RKO (cell line): ENCODE measurements at regions not wholly inside any gene's neighbourhood (a gene's known extent, or its start where the extent isn't known, plus 50 kb on each side); places are given as distances from the start of the nearest gene placed in this dataset.
A peak's percentile ranks its signal among the peaks of the same experiment; 100 is the strongest.
"Not testable (repeated sequence)": the region's sequence is repeated elsewhere in the genome, so short reads cannot be mapped to it uniquely, and the experiment has no call there.

ENCODE experiments used
- DNase-seq: peaks from one replicate; pipeline ENCODE4 v3.0.0-alpha.2; 2016; ENCODE audit warnings: low spot score

DNA sequence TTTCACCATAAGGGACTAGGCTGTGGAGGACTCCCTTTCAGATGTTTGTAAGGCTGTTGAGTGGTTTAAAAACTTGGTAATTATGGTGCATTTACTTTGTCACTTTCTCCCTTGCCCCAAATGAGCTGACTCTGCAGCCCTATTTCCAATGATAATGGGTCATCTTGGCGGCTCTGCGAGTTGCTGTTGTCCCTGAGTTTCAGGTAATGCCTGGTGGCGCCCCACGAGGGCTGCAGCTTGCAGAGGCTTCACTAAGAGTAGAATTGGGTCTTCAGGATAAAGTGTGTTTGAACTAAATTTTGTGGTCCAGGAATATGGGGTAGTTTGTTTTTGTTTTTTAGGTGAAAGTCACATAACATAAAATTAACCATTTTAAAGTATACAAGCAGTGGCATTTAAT, 450.1 kb upstream of the CFAP20DC start:
- no peak for DNase-seq

DNA sequence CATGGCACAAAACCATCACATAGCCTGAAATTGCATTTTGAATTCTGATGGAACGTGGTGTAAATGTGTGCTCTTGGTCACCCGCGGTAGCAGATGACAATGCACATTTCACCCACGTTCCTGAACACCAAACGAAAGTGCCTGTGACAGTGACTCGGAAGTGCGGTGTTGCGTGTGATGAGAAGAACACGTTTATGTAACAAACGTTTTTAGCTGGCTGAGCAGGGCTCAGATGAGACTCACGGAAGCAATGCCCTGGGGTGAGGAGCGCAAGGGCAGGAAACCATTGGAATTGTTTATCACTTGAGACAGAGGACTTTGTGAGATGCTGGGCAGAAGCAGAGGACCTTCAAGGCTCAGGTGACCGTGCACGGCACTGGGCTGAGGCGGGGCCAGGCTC, 449.2 kb upstream of the CFAP20DC start:
- DNase-seq: no peak

DNA sequence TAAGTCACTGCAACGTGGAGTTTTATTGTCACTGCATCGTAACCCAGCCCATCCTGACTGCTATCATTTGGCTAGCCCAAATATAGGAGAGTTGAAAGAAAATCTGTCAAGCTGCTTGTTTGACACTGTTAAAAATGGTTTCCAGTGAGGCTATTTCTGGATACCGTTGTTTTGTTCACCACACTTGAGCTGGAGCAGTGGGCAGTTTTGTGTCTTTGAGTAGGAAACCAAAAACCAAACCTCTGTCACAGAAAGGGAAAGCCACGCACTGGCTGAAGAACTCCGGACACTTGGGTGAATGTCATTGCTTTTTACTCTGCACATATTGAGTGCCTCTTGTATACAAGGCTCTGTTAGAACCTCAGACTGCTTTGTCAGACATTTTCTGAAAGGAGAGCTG, 446.4 kb upstream of the CFAP20DC start:
- no peak for DNase-seq

DNA sequence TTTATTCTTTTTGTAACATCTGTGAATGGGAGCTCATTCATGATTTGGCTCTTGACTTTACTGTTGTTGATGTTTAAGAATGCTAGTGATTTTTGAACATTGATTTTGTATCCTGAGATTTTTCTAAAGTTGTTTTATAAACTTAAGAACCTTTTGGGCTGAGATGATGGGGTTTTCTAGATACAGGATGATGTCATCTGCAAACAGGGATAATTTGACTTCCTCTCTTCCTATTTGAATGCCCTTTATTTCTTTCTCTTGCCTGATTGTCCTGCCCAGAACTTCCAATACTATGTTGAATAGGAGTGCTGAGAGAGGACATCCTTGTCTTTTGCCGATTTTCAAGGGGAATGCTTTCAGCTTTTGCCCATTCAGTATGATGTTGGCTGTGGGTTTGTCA, 445.1 kb upstream of the CFAP20DC start:
- not testable (repeated sequence) for DNase-seq

DNA sequence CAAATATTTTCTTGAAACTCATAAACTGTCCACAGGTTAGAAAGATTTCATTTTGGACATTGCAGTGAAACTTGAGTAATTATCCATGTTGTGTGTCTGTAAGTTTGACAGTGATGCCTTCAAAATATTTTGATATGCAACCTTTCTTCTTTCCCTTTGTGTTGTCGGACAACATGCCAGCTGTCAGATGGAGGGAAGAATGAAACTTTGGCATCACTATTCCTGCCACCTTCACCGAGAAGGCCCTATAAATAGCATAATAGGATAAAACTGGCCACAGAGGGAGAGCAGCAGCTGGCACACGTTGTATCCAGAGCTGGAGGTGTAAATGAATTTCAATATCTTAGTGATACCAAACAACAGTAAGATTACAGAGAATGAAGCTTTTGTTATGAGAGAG, 436.7 kb upstream of the CFAP20DC start:
- no peak for DNase-seq

DNA sequence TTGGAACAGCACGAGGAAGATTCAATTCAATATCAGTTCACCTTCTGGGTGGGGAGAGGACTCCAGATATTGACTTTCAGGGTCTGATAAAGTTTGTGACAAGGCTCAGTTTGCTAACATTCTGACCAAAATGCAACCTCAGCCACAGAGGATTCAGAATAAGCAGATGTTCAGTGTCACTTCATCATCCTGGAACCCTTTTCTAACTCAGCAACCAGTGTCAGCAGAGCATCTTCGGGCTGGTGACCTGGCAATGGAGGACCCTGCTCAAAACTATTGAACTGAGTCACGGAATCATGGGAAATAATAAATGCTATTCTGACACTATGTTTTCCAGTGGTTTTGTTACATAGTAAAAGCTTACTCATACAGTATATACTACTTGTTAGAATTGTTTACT, 433.4 kb upstream of the CFAP20DC start:
- DNase-seq: no peak

DNA sequence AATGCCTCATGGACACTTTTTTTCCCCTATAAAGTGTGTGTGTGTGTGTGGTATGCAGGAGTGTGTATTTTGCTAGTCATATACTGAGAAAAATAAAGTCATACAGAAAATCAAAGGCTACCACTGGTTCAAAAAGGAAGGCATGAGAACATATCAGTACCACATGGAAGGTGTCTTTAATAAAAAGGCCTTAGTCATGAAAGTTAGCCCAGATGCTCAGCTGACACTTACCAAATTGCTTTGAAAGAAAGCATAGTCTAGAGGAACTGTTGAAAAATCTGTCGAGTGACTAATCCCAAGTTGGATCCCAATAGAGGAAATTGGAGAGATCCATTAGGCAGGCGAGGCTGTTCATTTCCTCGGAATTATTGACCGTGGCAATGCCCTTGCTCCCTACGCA, 432.9 kb upstream of the CFAP20DC start:
- no peak for DNase-seq

DNA sequence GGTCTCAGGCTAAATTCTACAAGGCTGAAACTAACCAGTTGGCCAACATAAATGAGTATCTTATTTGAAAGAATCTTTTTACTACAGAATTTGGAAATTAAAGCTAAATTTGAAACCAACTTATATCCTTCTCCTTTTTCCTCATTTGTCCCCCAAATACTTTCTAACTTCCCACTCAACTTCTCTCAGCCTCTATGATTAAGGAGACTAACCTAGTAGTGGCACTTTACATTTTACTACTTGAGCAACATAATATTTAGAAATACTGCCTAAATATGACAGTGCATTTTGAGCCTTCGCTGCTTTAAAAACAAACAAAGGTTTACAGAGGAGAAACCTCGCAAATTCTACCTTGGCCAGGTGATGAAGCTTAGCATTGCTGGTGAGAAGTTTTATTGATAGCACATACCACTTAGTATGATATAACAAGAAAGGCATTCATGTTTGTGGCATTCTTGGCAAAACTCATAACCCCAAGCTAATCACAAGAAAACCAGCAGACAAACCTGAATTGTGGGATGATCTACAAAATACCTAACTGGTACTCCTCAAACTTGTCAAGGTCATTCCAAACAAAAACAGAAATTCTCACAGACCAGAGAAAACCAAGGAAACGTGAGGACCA, 432.1 kb upstream of the CFAP20DC start:
- DNase-seq: no peak

DNA sequence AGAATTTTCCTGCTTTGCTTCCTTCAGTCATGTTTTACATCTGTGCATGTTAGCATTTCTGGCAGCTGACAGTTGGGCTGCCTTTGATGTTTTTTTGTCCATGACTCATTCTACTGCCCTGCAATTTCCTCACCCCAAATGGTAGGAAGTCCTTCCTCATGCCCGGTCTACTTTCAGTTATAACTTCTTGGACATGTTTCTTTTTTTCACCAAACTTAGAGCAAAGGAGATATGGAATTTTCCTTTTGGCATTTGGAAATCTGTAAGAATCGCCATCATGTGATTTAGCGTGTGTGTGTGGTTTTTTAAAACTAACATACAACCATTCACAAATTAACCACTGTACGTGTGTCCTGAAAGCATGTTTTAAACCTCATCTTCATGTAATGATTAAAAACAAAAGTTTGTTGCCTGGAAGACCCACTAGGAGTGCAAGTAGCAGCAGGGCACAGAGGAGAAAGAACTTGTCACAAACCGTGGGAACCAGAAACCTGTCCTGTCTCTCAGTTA, 430.7 kb upstream of the CFAP20DC start:
- DNase-seq: peak; percentile 7

DNA sequence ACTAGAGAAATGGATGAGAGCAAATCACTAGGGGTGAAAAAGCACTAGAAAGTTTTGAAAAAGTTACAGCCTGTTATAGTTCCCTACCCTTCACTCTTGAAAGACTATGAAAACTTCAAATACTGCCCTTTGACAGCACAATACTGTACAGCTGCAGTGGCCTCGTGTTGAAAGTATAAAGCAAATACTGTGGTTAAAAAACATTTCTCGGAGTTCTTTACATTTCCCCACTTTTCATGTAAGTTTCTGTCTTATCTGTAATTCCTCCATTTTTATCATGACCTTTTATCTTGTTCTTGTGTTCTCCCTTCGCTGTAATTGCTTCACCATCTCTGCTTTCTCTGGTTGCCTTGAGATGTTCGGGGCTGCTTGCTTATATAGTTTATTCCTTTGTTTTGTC, 423.8 kb upstream of the CFAP20DC start:
- DNase-seq: no peak

DNA sequence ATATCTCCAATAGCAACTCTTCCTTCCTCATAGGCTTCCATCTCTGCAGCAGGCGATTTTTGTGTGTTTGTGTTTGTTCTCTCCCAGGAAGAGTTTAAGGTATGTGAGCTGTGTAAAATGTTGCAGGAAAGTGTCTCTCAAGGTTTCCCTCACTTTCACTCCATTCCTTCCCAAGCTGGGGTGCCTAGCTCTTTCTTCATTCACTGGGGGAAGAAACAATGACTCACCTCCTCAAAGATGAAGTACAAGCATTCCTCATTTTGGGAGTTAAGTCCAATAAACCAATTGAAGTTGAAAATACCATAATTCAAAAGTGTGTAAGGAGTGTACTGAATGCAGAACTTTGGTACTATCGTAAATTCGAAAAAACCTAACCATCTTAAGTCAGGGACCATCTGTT, 422.7 kb upstream of the CFAP20DC start:
- no peak for DNase-seq

DNA sequence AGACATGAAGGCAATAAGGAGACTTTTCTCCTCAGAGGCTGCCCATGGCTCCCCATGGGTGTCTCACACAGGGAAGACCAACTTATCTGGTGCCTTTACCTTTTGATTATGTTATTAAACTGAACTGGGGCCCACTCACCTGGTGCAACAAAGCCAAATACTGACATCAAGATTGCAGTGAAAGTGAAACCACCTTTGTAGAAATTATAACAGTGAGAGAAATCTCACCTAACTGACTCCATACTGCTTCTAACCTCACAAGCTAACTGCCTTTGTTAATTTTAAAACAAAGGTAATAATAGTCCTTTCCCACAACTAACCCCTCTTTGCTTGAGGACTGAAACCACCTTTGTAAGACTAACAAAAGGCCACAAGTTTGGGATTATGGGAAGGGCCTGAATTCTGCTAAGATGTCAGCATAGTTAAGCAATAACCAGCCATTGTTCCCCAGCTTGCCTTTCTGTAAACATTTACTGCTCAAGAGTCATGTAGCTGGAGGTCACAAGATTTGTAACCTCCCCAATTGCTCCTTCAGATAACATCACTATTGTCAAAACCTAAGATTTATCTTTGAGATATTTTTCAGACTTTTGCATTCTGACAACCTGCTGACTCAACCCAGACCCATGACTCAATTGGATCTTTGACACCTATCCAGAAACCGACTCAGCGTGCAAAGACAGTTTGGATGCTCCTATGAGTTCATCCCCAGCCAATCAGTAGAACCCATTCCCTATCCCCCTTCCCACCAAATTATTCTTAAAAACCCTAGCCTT, 420.3 kb upstream of the CFAP20DC start:
- DNase-seq: peak; percentile 32

DNA sequence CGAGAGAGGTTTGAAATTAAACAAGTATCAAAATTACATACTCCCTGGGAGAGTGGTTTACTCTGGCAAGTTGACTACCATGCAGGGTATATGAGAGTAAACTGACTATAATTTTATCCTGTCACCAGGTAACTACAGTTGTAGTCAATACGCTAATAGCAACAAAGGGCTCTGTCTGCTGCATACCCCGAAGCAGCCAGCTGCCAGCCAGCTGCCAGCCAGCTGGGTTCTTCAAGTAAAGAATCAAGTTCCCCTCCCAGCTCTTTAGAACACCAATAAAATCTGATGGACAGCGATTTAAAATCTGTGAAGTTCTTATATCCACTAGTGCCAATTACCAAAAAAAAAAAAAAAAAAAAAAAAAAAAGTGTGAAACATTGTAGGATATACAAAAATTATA, 417.7 kb upstream of the CFAP20DC start:
- DNase-seq: no peak

DNA sequence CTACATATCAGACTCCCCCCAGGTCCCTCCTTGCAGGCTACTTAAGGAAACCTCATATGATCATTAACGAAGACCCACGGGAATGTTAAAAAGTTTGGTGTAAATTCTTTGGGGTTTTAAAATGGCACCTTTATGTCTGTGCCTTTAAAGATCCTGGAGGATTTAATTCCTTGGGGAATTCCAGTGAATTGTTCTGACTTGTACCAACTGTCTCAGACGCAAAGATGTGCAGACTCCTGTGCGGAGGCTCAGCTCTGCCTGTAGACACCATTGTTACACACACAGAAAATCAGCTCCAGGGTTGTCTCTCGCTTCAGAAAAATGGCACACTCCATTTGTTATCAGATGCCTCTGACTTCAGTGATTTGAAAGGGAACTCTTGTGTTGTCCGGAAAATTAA, 414.4 kb upstream of the CFAP20DC start:
- DNase-seq: no peak

DNA sequence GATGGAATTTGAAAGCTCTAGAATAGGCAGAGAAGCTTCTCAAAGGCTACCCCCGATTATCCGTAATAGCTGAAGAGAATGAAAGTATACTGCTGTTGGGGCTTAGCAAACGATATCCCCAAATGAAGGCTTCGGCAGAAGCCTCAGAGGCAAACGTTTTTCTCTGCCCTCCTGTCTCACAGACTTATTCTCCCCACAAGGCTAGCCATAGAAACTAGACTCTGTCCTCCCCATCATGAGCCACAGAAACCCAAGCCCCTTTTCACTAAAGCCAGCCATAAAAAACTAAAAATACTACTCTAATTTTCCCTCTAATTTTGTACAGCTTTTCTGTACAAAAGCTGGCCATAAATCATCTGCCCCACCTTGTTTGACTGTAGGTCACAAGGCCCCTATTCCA, 413.4 kb upstream of the CFAP20DC start:
- DNase-seq: no peak

DNA sequence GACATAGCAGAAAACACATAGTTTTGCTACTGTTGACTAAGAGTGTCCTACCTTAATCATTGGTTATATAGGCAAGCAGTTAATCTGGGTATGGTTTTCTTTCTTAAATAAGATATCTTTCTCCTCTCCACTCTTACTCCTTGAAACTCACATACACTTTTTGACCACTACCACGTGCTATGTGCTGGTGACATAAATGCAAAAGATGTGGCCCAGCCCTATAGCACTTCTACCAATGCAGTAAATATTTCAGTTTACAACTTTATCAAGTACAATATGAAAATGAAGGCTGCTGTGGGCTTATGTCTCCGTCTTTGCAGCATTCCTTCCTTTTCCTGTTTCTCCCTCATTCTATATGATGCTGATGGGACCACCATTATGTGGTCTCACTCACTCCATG, 410.2 kb upstream of the CFAP20DC start:
- no peak for DNase-seq

DNA sequence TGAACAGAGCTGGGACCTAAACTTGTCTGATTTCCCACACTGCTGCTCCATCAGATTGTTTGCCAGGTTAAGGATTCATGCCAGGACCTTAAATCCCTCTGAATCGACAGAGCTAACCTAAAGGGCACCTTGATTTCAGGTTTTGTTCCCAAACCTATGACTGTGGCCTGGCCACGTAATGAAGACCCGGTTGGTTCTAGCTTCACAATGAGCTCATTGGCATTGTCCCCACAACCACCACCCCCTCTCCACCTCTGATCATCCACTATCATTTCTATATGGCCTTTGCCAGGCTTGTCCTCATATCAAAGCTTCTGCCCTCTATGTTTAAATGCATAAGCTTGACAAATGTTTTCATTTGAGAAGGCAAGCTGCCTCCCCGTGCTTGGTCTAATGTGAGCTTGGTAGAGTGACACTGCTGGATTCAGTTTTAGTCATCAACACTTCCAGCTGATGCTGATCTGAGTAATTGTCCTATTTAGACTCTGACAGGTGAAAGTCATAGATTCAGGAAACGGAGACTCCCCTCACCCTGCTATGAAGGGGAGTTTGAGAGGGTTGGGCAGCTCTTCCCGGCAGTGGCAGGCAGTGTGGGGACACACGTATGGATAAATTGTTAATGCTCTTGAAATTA, 407.1 kb upstream of the CFAP20DC start:
- DNase-seq: no peak

DNA sequence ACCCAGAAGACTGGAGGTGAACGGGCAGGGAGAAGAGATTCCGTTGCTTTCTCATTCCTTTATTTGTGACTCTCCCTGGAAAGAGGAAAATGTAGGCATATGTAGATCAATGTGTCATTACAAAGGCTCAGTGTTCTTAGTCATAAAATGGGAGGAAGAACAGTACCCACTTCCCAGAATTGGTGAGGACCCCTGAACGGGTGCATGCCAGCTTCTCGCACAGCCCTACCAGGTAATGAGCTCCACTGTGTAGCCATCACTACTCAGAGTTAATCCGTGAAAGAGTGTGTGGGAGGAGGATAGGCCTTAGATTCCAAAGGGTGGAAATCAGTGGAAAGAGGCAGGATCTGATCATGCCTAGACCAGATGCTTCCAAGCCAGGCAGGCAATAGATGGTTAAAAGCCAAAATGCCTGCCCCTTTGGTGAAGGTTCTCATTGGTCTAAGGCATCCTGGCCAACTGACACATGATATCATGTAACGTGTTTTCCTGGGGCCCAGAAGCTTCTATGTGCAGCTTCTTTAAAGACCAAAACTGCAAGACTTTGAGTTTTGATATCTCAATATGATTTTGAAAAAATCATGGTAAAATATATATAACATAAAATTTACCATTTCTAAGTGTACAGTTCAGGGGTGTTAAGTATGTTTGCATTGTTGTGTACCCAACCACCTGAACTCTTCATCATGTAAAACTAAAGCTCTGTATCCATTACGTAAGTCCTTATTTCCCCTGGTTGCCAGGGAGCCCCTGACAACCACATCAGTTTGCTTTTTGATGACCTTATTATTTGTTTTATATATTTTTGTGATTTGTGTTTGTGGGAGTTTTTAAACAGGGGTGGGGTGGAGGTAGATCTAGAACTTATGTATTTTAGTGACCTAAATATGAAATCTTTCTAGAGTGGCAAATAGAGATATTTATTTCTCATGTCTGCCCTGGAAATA, 402.2 kb upstream of the CFAP20DC start:
- no peak for DNase-seq

DNA sequence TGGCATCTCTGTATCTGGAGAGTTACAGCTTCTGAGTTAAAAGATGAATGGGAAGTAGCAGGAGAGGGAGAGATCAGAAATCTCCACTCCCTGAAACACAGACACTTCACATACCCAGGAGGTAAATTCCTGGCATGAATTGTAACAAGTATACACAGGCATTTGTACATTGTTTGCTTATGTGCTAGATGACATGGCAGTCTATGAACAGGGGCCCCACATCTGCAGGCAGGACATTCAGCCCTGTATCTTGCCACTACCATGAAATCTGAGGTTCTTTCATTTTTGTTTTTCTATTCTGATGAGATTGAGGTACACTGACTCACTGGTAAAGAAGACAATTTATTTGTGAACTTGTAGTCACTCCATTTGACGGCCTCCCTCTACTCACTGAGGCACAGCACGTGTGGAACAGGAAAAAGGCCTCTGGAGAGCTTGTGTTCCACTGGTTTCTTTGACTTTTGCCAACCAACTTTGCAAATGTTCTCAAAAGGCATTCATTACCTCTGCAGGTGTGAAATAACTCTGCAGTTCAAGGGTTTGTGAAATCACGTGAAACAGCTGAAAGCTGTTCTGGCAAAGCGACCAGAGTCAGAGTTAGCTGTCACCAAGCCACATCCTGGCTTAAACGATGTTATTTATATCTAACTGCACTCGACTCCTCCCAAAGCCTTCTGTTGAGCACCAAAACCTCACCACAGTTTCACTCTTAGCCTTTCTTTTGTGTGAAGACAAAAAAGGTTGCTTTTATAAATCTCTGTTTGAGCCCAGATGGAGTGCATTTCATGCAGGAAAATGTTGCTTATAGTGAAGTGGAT, 401.3 kb upstream of the CFAP20DC start:
- no peak for DNase-seq

DNA sequence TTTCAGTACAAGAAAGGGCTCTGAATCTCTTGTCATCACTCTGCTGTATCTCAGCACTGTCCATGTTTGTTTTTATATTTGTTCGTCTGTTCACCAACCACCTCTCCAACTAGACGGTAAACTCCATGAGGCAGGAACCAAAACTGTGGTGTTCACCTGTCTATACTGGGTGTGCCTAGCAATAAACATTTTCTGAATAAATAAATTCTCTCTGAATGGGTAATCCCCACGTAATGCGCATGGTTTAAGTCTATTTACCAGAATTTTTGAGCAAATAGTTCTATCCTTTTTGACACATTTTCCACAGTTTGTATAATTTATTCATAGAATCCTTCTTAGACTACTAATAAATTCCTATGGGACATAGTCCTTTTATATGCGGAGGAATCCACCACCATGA, 400.6 kb upstream of the CFAP20DC start:
- no peak for DNase-seq

DNA sequence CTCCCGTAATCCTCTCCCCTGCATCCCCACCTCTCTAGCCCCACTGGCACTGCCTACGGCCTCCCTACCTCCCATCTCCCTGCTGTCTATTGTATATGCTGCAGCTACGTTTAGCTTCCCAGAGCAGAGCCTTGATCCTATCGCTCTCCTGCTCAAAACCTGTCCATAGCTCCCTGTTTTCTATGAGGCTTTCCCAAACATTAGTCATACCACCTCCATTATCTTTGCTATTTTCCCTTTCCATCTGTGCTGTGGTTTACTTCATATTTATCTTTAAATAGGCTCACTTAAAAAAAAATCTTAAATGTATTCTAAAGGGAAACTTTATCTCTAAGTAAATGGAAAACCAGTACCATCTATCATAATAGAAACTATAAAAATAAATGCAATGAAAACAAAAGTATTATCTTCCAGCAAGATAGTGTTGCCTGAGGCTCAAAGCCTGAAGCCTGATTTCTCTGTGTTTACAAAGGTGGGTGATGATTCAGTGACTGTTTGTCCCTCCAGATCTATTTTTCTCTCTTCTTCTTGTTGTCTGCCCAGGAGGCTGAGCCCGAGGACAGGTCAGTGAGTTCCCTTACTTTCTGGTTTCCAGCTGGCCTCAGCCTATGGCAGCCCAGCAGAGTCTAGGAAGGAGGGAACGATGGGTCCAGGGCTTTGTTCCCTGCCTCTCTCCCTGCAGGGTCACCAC, 397.1 kb upstream of the CFAP20DC start:
- no peak for DNase-seq
